ENCODE measurements at regions not wholly inside any gene's neighbourhood (a gene's known extent, or its start where the extent isn't known, plus 50 kb on each side); places are given as distances from the start of the nearest gene placed in this dataset.

DNA sequence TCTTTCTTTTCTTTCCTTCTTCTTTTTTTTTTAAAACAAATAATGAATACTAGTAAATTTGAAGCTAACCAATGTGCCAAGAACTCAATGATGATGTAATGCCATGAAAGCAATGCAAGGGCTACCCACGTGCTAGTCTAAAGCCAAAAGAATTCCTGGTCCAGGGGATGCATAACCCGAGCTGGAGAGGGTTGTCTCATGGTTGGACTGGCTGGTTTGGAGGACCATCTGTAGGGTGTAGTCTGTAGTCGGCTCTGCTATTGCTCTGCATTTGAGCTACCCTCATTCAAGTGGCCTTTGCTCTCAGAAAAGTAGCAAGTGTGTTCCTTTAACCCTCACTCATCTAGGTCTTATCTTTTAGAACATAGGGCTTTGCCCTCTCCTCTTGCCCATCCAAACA lies 469.6 kb upstream of the CELF4 start (continued):
- TF ChIP-seq, protein P1, sequence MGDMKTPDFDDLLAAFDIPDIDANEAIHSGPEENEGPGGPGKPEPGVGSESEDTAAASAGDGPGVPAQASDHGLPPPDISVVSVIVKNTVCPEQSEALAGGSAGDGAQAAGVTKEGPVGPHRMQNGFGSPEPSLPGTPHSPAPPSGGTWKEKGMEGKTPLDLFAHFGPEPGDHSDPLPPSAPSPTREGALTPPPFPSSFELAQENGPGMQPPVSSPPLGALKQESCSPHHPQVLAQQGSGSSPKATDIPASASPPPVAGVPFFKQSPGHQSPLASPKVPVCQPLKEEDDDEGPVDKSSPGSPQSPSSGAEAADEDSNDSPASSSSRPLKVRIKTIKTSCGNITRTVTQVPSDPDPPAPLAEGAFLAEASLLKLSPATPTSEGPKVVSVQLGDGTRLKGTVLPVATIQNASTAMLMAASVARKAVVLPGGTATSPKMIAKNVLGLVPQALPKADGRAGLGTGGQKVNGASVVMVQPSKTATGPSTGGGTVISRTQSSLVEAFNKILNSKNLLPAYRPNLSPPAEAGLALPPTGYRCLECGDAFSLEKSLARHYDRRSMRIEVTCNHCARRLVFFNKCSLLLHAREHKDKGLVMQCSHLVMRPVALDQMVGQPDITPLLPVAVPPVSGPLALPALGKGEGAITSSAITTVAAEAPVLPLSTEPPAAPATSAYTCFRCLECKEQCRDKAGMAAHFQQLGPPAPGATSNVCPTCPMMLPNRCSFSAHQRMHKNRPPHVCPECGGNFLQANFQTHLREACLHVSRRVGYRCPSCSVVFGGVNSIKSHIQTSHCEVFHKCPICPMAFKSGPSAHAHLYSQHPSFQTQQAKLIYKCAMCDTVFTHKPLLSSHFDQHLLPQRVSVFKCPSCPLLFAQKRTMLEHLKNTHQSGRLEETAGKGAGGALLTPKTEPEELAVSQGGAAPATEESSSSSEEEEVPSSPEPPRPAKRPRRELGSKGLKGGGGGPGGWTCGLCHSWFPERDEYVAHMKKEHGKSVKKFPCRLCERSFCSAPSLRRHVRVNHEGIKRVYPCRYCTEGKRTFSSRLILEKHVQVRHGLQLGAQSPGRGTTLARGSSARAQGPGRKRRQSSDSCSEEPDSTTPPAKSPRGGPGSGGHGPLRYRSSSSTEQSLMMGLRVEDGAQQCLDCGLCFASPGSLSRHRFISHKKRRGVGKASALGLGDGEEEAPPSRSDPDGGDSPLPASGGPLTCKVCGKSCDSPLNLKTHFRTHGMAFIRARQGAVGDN (IDR thresholded peaks at IDR 0.05), result no peak
- TF ChIP-seq IKZF1 (conservative IDR thresholded peaks at IDR 0.05) (no peak), NFIC (IDR thresholded peaks at IDR 0.05; ENCODE audit: low read depth, low read length) (no peak), HDGF (IDR thresholded peaks at IDR 0.05) (no peak), NR2F1 (conservative IDR thresholded peaks at IDR 0.05) (no peak), EZH2 (IDR thresholded peaks at IDR 0.05; ENCODE audit: borderline replicate concordance, control insufficient read depth, low read depth, low read length) (no peak), NRF1 (conservative IDR thresholded peaks at IDR 0.05; ENCODE audit: low read depth, low read length) (no peak), RELA (IDR thresholded peaks at IDR 0.05; ENCODE audit: borderline replicate concordance, partially characterized antibody) (no peak), BMI1 (IDR thresholded peaks at IDR 0.05; ENCODE audit: borderline replicate concordance) (no peak), PAX5 (IDR thresholded peaks at IDR 0.05; ENCODE audit: borderline replicate concordance, low read depth, low read length) (no peak), ASH2L (IDR thresholded peaks at IDR 0.05; ENCODE audit: borderline replicate concordance, low read depth) (no peak), SIN3A (IDR thresholded peaks at IDR 0.05; ENCODE audit: low read depth, low read length) (no peak), MTA2 (IDR thresholded peaks at IDR 0.05; ENCODE audit: low read depth) (no peak), ZNF274 (IDR thresholded peaks at IDR 0.05; ENCODE audit: insufficient read depth, insufficient read length) (no peak)
- TF ChIP-seq, protein P2, sequence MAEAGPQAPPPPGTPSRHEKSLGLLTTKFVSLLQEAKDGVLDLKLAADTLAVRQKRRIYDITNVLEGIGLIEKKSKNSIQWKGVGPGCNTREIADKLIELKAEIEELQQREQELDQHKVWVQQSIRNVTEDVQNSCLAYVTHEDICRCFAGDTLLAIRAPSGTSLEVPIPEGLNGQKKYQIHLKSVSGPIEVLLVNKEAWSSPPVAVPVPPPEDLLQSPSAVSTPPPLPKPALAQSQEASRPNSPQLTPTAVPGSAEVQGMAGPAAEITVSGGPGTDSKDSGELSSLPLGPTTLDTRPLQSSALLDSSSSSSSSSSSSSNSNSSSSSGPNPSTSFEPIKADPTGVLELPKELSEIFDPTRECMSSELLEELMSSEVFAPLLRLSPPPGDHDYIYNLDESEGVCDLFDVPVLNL (IDR thresholded peaks at IDR 0.05; ENCODE audit: low read depth, low read length), result no peak
- TF ChIP-seq, protein P3, sequence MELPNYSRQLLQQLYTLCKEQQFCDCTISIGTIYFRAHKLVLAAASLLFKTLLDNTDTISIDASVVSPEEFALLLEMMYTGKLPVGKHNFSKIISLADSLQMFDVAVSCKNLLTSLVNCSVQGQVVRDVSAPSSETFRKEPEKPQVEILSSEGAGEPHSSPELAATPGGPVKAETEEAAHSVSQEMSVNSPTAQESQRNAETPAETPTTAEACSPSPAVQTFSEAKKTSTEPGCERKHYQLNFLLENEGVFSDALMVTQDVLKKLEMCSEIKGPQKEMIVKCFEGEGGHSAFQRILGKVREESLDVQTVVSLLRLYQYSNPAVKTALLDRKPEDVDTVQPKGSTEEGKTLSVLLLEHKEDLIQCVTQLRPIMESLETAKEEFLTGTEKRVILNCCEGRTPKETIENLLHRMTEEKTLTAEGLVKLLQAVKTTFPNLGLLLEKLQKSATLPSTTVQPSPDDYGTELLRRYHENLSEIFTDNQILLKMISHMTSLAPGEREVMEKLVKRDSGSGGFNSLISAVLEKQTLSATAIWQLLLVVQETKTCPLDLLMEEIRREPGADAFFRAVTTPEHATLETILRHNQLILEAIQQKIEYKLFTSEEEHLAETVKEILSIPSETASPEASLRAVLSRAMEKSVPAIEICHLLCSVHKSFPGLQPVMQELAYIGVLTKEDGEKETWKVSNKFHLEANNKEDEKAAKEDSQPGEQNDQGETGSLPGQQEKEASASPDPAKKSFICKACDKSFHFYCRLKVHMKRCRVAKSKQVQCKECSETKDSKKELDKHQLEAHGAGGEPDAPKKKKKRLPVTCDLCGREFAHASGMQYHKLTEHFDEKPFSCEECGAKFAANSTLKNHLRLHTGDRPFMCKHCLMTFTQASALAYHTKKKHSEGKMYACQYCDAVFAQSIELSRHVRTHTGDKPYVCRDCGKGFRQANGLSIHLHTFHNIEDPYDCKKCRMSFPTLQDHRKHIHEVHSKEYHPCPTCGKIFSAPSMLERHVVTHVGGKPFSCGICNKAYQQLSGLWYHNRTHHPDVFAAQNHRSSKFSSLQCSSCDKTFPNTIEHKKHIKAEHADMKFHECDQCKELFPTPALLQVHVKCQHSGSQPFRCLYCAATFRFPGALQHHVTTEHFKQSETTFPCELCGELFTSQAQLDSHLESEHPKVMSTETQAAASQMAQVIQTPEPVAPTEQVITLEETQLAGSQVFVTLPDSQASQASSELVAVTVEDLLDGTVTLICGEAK (IDR thresholded peaks at IDR 0.05; ENCODE audit: borderline replicate concordance), result no peak

Data from GM12878 (cell line).